GM20431 (cell line): ENCODE measurements at regions not wholly inside any gene's neighbourhood (a gene's known extent, or its start where the extent isn't known, plus 50 kb on each side); places are given as distances from the start of the nearest gene placed in this dataset.

Source experiments
- in situ Hi-C: fragments of 300-500 bp; cut with MseI, MboI; formaldehyde crosslinking; loops from one replicate; pipeline ENCODE4 v1.15.0; 2020; ENCODE audit warnings: low sequenced_read_pairs; ENCODE audit not compliant: unreplicated experiment

- in situ Hi-C loops, result loop anchor here (25.0 kb wide), 1 partner anchor 1098 kb away; no protein-coding TSS in a partner anchor
Observed at GRCh38 chr14:62189698-62190097, 427.5 kb downstream of the SNAPC1 start.

DNA sequence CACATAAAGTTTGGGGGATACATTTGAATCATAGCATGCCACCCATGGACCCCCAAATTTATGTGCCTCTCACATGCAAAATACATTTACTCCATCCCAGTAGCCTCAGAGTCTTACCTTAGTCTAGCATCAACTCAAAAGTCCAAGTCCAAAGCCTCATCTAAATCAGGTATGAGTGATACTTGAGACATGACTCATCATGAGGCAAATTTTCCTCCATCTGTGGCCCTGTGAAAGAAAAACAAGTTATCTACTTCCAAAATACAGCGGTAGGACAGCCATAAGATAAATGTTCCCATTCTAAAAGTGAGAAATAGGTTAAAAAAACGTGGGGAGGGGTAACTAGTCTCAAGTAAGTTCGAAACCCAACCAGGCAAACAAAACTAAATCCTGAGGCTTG lies 444.2 kb downstream of the SNAPC1 start:
- in situ Hi-C loops, result no loop called here

- in situ Hi-C loops, result no loop called here
Observed at GRCh38 chr14:62209287-62209899, 447.2 kb downstream of the SNAPC1 start.

DNA sequence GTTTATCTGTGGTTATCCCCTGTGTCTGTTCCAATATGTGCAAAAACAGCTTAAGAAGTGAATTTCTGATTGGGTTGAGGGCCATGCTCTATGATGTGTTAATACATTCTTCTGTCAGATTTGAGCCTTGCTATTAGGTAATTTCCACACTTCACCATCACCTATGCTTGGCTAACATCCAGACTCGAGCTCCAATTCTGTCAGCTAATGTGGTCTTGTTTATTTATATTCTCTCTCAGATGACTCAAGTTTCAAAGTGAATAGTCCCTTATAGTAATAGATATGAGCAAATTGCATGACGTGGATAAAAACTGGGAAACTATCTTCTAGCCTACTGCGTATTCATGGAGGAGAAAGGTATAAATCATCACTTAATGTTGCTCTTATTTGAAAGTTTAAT lies 451.3 kb downstream of the SNAPC1 start:
- in situ Hi-C loops, result no loop called here

DNA sequence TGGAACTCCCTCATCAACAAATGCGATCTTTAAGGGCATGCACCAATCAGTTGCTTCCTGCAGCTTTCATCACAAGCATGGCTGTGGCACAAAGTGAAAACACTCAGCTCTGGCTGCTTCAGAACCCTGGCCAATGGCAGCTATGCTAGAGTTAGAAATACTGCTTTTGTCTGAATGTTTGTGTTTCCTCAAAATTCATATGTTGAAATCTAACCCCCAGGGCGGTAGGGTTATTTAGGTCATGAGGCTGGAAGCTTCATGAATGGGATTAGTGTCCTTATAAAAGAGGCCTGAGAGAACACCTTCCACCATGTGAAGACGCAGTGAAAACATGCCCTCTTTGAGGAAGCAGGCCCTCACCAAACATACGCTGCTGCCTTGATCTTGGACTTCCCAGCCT lies 453.9 kb downstream of the SNAPC1 start:
- in situ Hi-C loops, result no loop called here

- in situ Hi-C loops, result no loop called here
Observed at GRCh38 chr14:62234849-62235248, 472.6 kb downstream of the SNAPC1 start.

GRCh38 chr14:62244221-62244620 lies 482.0 kb downstream of the SNAPC1 start:
- in situ Hi-C loops, result no loop called here

GRCh38 chr14:62247266-62247665 lies 485.0 kb downstream of the SNAPC1 start:
- in situ Hi-C loops, result no loop called here

DNA sequence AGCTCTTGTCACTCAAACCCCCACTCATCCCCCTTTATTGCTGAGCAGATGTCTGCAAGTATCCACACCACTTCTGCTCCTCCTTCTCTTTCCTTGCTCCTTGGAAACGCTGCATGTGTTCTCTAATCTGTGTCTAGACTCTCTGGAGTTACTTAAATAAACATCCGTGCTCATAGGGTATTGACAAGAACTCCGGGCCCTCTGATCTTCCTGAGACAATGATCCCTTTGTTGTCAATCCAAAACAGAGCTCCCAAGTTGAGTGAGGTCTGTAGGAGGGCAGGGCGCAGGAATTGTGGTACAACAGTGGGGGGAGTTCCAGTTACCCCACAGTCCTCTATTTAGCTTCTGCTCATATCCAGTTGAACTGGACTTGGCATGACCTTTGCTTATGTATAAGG lies 489.0 kb downstream of the SNAPC1 start:
- in situ Hi-C loops, result no loop called here

GRCh38 chr14:62253171-62253570 lies 491.0 kb downstream of the SNAPC1 start:
- in situ Hi-C loops, result no loop called here

DNA sequence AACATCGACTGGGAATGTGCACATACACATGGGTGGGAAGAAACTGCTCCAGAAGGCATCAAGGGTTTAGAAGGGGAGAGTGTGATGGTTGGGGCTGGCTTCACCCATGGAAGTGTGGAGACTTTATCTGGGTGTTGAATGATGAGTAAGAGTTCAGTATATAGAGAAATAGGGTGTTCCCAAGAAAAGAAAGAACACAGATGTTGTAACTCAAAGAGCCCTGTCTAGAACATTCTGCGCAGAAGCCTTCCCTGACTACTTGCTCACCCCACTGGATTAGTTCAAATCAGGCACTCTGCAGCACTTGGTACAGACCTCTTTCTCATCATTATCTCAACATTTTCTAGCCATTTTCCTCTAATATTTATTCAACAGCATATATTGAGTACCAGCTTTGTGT lies 491.7 kb downstream of the SNAPC1 start:
- in situ Hi-C loops, result no loop called here

- in situ Hi-C loops, result no loop called here
Observed at GRCh38 chr14:62269204-62269603, 507.0 kb downstream of the SNAPC1 start.

- in situ Hi-C loops, result no loop called here
Observed at GRCh38 chr14:62270236-62270635, 508.0 kb downstream of the SNAPC1 start.

GRCh38 chr14:62280366-62280765 lies 518.1 kb downstream of the SNAPC1 start:
- in situ Hi-C loops, result no loop called here

DNA sequence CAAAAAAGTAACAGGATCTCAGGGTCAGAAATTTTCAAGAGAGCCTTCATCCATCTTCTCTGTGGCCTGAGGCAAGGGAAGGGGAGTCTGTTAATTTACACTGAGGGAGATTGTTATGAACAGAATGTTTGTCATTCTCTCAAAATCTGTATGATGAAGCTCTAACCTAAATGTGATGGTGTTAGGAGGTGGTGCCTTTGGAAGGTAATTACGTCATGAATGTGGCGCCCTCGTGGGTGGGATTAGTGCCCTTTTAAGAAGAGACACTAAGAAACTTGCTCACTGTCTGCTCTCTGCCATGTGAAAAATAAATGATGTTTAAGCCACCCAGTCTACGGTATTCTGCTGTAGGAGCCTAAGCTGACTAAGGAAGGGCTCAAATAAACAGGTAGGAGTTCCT lies 521.6 kb downstream of the SNAPC1 start:
- in situ Hi-C loops, result no loop called here

GRCh38 chr14:62289471-62289870 lies 527.3 kb downstream of the SNAPC1 start:
- in situ Hi-C loops, result no loop called here

DNA sequence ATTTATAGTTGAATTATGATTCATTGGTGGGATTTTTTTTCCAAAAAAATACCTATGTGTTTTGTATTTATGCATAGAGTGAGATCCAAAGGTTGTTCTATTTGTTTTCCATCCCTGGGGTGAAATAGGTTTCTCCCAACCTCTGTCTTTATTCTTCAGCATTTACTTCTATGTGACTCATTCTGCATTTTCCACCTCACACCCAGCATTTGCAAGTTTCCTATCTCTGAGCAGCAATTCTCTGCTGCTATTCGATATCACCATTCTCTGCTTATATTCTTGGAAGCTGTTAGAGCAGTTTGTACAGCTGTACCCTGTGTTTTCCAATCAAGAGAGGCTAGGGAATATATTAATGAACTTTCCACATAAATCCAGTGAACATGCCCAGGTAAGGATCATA lies 538.9 kb downstream of the SNAPC1 start:
- in situ Hi-C loops, result no loop called here

DNA sequence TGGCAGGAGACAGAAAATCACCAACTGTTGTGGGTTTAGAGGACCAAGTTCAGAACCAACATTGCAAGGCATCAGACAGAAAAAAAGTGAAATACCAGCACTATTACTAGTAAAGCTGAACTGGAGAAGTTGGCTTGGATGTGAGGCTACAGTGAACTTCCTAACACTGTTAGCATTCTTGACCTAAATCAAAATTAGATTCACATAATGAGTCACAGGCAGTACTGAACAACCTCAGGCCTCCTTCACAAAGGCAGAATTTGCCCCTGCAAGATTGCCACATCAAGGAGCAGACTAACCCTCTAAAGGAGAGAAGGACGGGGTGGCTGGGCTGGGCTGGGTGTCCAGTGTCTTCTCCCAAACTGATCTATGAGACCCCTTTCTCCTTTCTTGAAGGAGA lies 539.7 kb downstream of the SNAPC1 start:
- in situ Hi-C loops, result no loop called here

- in situ Hi-C loops, result no loop called here
Observed at GRCh38 chr14:62303437-62303836, 541.2 kb downstream of the SNAPC1 start.

DNA sequence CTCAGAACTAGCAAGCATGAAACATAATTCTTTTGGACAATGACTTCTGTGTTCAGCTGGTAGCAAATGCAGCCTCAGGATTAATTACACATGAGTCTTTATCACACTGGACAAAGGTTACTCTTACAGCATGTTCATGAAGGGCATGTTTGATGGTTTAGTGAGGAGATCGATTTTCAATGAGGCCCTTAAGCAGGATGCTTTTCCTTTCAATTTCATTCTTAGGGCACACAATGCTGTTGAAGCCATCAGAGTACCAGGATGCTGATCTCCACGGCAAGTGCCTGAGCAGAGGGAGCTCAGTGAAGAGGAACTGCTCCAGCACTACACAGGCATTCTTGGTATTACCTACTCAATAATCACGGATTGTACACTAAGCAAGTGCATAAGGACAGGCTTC lies 542.0 kb downstream of the SNAPC1 start:
- in situ Hi-C loops, result no loop called here

- in situ Hi-C loops, result no loop called here
Observed at GRCh38 chr14:62307844-62308243, 545.6 kb downstream of the SNAPC1 start.

DNA sequence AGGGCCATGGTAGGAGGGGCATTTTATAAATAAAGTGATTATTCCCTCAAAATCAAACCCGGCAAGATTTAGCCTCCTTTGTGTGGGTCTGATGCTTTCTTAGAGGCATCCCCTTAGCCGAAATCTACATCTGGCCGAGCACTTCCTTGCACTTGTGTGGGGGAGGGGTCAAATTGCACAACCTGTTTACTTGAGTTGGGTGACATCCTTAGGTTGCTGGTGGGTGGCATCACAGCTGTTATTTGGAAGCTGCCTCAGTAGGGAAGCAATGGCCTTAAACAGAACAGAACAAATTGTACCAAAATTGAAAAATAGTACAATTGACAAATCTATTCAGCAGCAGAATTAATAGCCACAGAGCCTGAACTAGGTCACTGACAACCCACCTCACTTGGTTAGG lies 546.1 kb downstream of the SNAPC1 start:
- in situ Hi-C loops, result no loop called here

- in situ Hi-C loops, result no loop called here
Observed at GRCh38 chr14:62308891-62309290, 546.7 kb downstream of the SNAPC1 start.
